Effector CD8-positive, alpha-beta T cell (primary cell): ENCODE measurements at regions not wholly inside any gene's neighbourhood (a gene's known extent, or its start where the extent isn't known, plus 50 kb on each side); places are given as distances from the start of the nearest gene placed in this dataset.
A peak's percentile ranks its signal among the peaks of the same experiment; 100 is the strongest.
"Not testable (repeated sequence)": the region's sequence is repeated elsewhere in the genome, so short reads cannot be mapped to it uniquely, and the experiment has no call there.

Experiments used
- DNase-seq: peaks from one replicate; lab custom pipeline; 2025; lab: John Stamatoyannopoulos, UW

DNA sequence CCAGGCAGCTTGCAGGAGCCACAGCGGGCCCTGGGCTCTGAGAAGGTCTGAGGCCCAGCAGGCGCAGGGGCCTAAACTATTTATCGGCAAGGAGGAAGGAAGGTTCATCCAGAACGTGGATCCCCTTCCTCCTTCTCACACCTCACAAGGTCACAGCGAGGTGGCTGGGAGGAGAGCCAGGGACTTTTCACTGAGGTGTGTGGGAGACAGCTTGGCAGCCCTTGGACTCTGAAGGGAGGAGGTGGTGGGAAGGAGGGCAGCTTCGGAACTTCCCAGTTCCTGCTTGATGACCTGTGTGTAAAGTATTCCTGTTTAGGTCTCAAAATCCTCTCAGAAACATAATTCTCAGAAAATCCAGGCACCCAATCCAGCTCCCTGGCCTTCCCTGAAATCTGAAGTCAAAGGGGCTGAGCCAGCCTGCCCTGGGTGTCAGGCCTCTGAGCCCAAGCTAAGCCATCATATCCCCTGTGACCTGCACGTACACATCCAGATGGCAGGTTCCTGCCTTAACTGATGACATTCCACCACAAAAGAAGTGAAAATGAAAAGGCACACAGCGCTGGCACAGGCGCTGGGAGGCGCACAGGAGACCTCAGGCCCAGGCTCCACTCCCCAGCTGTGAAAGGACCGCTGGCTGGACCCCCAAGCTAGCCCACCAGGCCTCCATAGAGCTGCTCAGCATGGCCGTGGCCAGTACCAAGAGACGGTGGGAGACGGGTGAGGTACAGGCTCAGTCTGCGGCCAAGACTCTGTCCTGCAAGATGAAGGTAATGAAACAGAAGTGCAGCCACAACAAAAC lies 269.4 kb upstream of the FRG2C start:
- DNase-seq, result not testable (repeated sequence)

GRCh38 chr3:75395580-75396315 lies 268.4 kb upstream of the FRG2C start:
- DNase-seq, result no peak

- DNase-seq, result no peak
Observed at GRCh38 chr3:75396316-75396802, 267.8 kb upstream of the FRG2C start.

DNA sequence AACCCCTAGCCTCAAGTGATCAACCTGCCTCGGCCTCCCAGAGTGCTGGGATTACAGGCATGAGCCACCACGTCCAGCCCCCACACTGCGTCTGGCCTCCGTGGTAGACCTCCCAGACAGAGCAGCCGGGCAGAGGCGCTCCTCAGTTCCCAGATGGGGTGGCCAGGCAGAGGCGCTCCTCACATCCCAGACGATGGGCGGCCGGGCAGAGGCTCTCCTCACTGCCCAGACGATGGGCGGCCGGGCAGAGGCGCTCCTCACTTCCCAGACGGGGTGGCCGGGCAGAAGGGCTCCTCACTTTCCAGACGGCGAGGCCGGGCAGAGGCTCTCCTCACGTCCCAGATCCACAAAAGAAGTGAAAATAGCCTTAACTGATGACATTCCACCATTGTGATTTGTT lies 266.6 kb upstream of the FRG2C start:
- DNase-seq, result not testable (repeated sequence)

- peak; percentile 3 for DNase-seq
Observed at GRCh38 chr3:75422101-75422945, 241.8 kb upstream of the FRG2C start.

DNA sequence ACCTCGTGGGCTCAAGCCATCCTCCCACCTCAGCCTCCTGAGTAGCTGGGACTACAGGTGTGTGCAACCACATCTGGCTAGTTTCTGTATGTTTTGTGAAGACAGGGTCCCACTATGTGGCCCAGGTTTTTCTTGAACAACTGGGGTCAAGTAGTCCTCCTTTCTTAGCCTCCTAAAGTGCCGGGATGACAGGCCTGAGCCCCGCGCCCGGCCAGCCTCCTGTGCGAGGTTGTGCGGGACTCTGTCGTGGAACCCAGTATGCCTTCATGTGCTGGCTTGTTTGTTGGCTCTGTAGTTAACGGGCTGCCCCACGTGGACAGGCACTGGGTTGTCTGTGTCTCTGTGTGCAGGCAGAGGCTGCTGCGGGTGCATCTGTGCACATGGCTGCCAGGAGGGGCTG lies 238.7 kb upstream of the FRG2C start:
- not testable (repeated sequence) for DNase-seq

- DNase-seq, result not testable (repeated sequence)
Observed at GRCh38 chr3:75427486-75427885, 236.6 kb upstream of the FRG2C start.

DNA sequence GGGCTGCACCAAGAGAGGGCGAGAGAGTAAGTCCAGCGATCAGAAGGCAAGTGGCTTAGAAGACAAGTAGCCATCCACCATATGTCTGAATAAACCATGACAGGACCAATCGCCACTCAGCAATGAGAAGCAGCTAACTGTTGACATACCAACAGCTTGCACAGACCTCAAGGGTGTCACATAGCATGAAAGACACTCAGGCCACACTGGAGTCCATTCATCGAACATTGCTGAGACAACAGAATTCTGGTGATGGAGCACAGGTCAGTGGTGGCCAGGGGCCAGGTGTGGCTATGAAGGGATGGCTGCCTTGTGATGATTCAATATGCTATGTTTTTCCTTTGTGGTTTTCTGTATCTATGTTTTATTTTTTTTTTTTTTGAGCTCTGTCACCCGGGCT lies 236.2 kb upstream of the FRG2C start:
- not testable (repeated sequence) for DNase-seq

- DNase-seq, result peak; percentile 20
Observed at GRCh38 chr3:75429561-75430220, 234.4 kb upstream of the FRG2C start.

DNA sequence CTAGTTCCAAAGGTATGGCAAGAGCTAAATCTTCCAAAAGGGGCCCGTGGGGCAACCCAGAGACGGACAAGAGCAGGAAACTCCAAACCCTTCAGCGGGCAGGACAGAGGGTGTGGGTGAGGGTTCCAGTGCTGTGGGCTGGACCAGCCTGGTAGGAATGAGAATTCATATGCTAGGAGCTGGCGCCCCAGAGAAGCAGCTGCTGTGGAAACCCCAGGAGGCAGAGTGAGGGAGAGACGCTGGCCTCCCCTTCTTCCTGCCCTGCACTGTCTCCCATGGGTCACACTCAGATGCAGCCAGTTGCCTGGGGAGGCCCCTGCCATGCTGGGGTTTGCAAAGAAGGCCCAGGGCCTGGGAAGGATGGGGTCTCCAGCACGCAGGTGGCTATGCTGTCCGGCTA lies 233.7 kb upstream of the FRG2C start:
- not testable (repeated sequence) for DNase-seq

- not testable (repeated sequence) for DNase-seq
Observed at GRCh38 chr3:75431120-75431519, 233.0 kb upstream of the FRG2C start.

DNA sequence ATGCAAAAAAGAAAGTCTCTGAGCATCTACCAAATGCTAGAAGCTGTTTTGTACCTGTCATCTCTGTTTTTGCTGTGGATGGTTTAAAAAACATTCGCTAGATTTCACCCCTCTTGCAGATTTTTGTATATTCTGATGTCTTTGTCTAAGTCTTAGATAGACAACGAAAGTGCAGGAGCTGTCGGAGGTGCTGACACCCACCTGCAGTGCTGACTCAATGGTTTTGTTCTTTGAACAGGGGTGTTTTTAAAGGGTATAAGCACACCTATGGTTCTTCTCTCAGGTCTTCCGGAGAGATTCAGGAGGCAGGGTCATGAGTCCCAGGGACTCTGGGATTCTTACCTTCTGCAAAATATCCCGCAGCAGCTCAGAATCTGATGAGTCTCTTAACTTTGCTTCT lies 231.7 kb upstream of the FRG2C start:
- not testable (repeated sequence) for DNase-seq

- not testable (repeated sequence) for DNase-seq
Observed at GRCh38 chr3:75432885-75433284, 231.2 kb upstream of the FRG2C start.

- not testable (repeated sequence) for DNase-seq
Observed at GRCh38 chr3:75433295-75433694, 230.8 kb upstream of the FRG2C start.

DNA sequence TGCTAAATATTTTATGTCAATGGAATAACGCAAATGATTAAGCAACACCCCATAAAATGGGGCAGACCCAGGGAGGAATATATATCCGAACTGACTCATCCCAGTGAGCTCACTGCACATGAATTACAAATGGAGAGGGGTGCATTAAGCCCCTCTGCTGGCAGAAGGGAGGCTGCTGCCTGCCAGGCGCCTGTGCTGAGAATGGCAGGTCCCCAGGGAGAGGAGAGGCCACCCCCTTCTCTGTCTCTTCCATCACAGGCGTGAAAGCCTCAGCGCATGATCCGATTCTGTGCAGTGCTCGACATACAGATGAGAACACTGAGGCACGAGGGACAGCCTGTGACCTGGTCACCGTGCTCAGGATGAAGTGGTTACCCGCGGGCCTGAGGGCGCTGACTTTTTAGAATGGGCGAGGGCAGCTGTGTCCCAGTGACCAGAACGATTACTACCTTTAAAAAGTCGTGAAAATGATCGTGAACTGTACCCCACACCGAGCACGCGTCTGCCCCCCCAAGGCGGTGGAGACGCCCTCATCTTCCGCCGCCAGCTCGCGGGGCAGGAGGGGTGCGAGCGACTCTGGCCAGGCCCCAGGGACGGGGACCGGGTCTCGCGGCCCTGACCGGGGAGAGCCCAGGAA lies 229.7 kb upstream of the FRG2C start:
- DNase-seq, result peak; percentile 30

DNA sequence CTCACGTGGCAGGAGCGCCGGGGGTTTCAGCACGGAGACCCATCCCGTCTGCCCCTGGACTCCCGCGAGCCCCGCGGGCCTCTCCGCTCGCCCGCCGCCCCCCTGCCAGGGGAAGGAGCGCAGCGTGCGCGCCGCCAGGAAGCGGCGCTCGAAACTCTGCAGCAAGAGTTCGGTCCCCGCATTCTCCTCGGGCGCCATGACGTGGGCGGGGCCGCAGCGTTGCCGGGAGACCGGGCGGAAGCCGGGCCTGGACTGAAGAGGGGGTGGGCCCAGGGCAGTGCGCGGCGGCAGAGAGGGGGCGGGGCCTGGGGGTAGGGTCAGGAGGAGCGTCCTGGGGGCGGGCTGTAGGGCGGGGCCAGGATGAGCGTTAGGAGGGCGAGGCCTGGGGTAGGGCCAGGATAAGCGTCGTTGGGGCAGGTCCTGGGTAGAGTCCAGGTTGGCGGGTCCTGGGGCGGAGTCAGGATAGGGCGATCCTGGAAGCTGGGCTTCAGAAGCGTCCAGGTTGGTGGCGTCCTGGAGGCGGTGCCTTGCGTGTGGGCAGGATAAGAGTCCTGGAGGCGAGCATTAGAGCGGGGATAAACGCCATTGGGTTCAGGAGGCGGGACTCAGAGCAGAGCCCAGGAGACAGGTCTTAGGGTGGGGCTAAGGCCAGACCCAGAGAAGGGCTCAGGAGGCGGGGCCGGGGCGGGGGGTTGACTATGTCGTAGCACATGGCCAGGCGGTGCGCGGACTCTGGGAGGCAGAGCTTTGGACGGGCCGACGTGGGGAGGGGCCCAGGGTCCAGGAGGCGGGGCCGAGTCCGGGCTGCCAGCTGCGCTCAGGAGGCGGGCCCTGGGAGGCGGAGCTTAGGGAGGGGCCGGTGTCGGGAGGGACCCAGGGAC lies 229.0 kb upstream of the FRG2C start:
- DNase-seq, result peak; percentile 94

DNA sequence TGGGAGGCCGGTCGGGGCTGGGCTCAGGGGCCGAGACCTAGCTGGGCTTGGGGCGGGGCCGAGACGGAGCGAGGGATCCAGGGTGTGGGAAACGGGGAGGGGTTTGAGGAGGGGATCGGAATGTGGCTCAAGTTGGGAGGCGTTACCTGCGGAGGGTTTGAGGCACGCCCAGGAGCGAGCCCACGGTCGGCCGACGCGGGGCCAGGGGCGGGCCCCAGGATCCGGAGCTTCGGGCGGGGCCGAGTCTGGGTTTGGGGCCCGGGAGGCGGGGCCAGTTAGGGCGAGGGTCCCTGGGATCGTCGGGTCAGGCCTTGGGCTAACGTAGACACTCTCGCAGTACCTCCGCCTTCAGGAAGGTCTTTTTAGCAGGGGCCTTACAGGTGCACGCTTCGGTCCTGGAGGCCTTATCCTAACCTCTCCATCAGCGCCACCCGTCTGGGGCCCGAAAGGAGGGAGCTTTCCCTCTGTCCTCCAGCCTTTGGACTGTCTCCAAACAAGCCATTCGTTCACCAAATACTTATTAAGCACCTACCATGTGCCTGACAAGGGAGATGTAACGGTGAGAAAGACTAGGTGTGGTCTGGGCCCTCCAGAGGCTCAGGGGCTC lies 228.2 kb upstream of the FRG2C start:
- not testable (repeated sequence) for DNase-seq

- not testable (repeated sequence) for DNase-seq
Observed at GRCh38 chr3:75440986-75441385, 223.1 kb upstream of the FRG2C start.

DNA sequence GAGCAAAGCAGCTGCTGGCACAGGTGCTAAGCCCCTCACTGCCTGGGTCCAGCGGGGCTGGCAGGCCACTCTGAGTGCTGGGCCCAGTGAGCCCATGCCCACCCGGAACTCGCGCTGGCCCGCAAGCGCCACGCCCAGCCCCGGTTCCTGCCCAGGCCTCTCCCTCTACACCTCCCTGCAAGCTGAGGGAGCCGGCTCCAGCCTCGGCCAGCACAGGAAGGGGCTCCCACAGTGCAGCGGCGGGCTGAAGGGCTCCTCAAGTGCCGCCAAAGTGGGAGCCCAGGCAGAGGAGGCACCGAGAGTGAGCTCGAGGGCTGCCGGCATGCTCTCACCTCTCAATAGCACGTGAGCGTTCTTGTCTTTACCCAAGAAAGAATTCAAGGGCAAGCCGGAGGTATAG lies 219.5 kb upstream of the FRG2C start:
- not testable (repeated sequence) for DNase-seq

DNA sequence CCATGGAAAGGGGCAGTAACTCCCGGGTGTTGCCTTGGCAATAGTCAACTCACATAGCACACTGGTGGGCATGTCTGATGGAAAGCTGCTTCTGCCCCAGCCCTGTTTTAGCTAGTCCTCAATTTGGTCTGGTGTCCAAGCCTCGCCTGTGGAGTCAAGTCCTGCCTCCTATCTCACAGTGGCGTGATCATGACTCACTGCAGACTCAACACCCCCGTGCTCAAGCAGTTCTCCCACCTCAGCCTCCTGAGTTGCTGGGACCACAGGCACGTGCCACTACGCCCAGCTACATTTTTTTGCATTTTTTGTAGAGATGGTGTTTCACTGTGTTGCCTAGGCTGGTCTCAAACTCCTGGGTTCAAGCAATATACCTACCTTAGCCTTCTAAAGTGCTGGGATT lies 218.9 kb upstream of the FRG2C start:
- DNase-seq, result not testable (repeated sequence)
